GM21528 (cell line): ENCODE measurements at regions not wholly inside any gene's neighbourhood (a gene's known extent, or its start where the extent isn't known, plus 50 kb on each side); places are given as distances from the start of the nearest gene placed in this dataset.
"Not testable (repeated sequence)": the region's sequence is repeated elsewhere in the genome, so short reads cannot be mapped to it uniquely, and the experiment has no call there.

Source experiments
- ATAC-seq: cut with Tn5 transposase; IDR thresholded peaks from one replicate; pipeline ENCODE4 v1.9.1; 2021; ENCODE audit warnings: mild to moderate bottlenecking, moderate library complexity; ENCODE audit not compliant: unreplicated experiment, low FRiP score

DNA sequence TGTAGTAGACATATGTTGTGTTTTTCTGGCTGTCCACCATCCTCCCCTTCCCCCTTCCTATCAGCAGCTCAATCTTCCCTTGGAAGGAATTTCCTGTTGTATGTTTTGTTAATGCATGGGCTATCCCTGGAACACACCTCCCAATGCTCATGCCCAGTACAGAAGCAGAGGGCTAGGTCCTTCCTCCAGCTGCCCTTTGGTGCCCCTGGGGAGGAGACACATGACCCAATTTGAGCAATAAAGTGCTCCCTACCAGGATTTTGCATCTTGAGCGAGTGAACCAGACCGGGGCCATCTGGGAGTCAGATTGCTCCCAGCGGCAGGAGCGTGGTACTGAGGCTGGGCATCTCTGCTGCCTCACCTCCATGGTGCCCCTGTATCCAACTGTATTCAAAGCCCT lies 141.5 kb upstream of the MED13 start:
- no peak for ATAC-seq

DNA sequence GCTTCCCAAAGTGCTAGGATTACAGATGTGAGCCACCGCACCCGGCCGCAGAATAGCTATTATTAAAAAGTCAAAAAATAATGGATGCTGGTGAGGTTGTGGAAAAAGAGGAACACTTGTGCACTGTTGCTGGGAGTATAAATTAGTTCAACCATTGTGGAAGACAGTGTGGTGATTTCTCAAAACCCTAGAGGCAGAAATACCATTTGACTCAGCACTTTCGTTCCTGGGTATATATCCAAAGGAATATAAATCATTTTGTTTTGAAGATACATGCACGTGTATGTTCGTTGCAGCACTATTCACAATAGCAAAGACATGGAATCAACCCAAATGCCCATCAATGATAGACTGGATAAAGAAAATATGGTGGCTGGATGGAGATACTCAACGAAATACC lies 132.1 kb upstream of the MED13 start:
- not testable (repeated sequence) for ATAC-seq

DNA sequence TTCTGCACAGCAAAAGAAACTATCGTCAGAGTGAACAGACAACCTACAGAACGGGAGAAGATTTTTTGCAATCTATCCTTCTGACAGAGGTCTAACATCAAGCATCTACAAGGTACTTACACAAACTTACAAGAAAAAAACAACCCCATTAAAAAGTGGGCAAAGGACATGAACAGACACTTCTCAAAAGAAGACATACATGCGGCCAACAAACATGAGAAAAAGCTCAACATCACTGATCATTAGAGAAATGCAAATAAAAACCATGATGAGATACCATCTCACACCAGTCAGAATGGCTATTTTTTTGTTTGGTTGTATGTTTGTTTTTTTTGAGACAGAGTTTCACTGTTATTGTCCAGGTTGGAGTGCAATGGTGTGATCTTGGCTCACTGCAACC lies 131.5 kb upstream of the MED13 start:
- not testable (repeated sequence) for ATAC-seq

DNA sequence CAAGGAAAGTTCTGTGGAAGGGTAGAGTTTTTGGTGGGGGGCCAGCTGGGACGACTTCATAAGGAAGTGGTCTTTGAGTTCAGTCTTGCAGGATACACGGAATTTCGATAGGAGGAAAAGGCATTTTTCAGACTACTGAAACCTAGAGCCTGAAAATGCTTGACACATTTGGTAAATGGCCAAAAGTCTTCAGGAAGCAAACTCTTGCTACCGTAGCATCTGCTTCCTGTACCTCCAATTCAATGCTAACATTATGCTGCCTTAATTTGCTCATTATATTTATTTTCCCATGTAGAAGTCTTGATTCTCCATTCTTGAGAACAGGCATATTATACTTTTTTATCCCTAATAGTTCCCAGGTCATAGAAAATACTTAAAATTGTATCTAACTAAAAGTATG lies 129.3 kb upstream of the MED13 start:
- ATAC-seq: no peak

DNA sequence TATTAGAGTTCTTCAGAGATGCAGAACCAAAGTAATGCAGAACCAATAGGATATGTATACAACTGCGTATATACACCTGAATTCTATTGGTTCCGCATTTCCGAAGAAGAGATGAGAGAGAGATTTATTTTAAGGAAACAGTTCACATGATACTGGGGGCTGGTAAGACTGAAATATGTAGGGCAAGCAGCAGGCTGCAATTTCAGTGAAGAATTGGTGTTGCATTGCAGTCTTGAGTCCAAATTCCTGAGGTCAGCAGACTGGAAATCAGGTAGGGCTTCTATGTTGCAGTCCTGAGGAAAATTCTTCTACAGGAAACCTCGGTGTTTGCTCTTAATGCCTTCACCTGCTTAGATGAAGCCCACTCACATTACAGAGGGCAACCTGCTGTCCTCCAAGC lies 128.2 kb upstream of the MED13 start:
- no peak for ATAC-seq

DNA sequence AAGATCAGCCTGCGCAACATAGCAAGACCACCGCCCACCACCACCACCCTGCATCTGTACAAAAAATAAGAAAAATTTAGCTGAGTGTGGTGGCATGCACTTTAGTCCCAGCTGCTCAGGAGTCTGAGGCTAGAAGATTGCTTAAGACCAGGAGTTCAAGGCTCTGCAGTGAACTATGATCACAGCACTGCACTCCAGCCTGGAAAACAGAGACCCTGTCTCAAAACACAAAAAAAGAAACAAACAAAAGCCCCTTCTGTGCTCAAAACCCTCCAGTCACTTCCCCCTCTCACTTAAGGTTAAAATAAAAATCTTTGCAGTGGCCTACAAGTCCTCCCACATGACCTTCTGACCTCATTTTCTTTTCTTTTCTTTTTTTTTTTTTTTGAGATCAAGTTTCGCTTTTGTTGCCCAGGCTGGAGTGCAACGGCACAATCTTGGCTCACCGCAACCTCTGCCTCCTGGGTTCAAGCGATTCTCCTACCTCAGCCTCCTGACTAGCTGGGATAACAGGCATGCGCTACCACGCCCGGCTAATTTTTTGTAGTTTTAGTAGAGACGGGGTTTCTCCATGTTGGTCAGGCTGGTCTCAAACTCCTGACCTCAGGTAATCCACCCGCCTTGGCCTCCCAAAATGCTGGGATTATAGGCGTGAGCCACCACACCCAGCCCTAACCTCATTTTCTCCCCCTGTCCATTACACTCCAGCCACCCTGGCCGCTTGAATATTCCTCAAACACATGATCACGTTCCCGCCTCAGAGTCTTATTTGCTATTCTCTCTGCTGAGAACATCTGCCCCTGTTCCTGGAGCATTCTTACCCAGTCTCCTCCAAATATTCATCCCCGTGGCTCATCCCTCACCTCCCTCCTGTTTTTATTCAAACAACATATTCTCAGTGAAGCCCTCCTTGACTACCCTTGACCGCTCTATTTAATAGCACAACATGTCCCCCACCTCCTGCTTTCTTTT lies 126.6 kb upstream of the MED13 start:
- no peak for ATAC-seq

DNA sequence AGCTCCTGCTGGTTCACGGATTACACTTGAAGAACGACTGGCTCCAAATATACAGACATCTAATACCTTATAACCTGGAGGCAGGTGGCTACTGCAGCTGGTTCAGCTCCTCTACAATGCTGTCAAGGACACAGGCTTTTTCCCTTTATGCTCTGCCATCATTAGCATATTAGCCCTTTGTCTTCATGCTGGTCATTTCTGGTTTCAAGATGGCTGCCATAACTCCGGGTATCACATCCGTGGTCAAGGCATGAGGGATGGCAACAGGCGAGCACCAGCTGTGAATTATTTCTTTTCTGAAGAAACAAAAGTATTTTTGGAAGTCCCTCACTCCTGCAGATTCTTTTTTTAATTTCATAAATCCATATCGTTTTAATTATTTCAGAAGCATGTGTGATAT lies 124.3 kb upstream of the MED13 start:
- ATAC-seq: no peak

DNA sequence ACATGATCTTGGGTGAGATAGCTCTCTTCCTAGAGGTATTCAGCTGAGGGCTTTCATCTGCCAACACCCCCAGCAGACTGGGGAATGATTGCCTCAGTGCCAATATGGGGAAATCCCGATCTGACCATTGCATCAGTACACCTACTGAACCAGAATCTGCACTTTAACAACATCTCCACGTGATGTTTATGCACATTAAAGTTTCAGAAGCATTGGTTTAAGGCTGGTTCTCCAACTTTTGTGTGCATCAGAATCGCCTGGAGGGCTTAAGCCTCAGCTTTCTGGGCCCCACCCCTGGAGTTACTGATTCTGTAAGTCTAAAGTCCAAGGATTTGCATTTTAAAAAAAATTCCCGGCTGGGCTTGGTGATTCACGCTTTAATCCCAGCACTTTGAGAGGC lies 123.6 kb upstream of the MED13 start:
- no peak for ATAC-seq

DNA sequence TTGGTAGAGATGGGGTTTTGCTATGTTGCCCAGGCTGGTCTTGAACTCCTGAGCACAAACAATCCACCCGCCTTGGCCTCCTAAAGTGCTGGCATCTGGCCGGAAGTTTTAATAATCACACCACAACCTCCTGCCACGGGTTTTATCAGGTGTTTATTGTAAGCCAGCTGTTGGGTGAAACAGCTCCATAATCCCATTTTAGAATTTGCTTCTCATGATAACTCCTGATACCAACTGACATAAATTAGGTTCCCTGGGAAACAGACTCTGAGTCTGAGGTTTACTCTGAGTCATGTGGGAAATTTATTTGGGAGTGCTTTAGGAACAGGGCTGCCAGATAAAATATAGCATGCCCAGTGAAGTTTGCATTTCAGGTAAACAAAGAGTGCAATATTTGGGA lies 122.6 kb upstream of the MED13 start:
- ATAC-seq: no peak

DNA sequence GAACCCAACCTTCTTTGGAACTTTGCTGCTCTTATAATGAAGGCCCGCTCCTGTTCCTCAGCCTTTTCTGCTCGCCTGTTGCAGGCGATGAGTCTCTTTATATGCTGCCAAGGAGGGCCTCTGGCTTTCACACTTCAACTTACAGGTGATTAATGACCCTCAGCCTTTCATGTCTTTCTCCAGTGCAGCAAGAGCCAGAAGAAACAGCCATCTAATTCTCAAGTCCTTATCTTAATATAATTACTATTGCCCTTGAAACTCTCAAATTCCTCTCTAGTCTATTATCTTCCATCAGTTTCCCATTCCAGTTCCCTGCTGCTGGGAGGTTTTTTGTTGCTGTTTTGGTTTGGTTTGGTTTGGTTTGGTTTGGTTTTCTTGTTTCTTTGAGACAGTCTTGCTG lies 121.8 kb upstream of the MED13 start:
- no peak for ATAC-seq

- ATAC-seq: no peak
Measured at GRCh38 chr17:62180772-62181171, 115.7 kb upstream of the MED13 start.

DNA sequence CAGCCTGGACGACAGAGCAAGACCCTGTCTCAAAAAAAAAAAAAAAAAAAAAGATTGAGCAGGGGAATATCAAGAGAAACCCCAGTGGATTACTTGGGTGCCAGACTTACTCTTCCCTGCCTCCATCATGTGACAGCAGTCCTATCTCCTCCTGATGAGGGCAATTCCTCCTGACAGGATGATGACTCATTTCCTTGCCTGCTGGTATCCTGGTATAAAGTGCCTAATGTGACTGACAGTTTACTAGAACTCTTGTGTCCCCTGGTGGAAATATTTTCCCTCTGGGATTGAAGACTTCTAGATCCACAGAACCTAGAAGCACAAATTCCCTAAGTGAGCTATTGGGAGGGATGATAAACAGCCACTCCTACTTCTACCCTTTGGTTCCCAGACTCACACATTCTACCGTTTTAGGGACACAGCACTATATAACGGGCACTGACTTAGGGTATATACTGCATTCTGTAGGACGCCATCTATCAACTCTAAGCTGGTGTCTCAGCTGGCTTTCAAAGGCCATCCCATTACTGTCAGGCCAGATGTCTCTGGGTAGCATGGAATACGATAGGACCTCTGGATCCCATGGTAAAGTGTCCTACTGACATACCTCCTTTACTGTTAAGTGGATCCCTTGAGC lies 114.6 kb upstream of the MED13 start:
- no peak for ATAC-seq

DNA sequence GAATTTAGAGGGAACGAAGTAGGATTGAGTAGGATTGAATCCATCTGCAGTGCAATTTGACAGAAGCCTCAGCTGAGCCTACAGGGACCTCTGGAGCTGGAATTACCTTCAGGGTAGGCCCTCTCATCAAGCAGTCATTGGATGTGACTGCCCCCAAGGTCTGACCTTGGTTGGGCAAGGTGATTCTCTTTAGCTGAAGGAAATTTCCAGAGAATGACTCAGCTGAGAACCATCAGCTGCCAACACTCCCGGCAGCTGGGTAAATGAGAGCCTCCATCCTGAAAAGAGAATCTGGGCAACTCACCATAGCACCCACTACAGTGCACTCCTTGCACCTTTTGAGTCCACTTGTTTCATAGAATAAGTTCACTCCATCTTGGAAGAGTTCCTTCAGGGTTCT lies 113.5 kb upstream of the MED13 start:
- ATAC-seq: no peak

GRCh38 chr17:62172492-62173291 lies 107.6 kb upstream of the MED13 start:
- no peak for ATAC-seq

DNA sequence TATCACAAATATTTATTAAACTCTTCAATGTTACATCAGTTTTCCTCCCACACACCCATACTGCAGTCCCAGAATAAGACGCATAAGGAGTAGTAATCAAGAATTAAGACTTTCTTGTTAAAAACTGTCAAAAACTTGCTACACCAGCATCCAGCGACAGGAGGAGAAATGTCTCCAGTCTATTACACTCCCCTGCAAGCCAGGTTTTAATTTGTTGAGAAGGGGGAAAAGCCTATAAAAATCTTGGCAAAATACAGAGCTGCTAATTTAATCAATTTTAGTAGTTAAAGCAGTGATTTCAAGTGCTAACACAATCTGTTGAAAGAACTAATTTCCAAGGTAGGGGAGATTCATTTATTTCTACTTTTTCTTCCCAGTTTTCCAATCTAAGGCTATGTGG lies 102.0 kb upstream of the MED13 start:
- no peak for ATAC-seq

- ATAC-seq: no peak
Measured at GRCh38 chr17:62164747-62165722, 100.0 kb upstream of the MED13 start.

DNA sequence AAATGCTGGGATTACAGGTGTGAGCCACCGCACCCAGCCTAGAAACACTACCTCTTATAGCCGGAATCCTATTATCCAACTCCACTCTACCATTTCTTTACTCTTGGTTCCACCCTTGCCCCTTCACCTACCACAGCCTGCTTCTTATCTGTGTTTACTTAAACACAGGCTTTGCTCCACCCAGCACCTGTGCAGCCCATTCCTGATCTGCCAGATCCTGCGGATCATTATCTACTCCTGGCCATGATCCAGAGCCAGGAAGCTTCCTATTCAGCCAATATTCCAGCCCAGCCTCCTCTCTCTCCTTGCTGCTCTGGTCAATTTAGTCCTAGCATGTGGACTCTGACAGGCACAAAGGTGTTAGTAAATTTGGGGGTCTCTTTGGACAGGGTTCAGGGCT lies 98.8 kb upstream of the MED13 start:
- no peak for ATAC-seq

DNA sequence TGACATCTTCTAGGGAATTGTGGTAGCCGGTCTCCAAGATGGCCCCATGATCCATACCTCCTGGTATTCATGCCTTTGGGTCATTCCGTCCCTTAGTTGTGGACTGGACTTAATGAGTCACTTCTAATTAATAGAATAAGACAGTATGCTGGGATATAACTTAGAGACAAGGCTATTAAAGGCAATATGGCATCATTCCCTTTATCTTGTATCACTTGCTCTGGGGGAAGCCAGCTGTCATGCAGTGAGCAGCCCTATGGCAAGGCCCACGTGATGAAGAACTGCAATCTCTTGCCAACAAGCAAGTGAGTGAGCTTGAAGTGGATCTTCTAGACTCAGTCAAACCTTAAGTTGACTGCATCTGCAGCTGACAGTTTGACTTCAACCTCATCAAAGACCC lies 97.8 kb upstream of the MED13 start:
- ATAC-seq: no peak

DNA sequence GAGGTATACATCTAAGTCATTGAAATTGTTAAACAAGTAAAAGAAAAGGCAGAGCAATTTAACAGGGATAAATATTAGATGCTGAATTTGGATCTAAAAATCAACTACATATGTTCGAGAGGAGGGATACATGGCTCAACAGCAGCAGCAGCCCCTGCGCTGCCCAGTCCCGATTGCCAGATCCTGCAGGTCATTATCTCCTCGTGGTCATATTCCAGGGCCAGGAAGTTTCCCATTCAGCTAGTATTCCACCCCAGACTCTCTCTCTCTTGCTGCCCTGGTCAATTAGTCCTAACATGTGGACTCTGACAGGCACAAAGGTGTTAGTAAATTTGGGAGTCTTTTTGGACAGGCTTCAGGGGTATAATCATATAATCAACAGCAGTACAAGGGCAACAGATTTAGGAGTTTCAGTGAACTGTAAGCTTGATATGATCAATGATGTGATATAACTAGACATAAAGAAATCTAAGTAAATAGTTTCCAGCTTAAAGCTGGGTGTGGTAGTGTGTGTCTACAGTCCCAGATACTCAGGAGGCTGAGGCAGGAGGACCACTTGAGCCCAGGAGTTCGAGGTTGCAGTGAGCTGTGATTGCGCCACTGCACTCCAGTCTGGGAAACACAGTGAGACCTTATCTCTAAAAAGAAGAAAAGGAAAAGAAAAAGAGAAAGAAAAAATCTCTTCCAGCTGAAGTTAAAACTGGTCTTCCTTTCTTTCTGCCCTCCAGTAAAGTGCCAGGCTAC lies 96.5 kb upstream of the MED13 start:
- ATAC-seq: no peak
